Mesothelial cell of epicardium (in vitro differentiated cells): ENCODE measurements at regions not wholly inside any gene's neighbourhood (a gene's known extent, or its start where the extent isn't known, plus 50 kb on each side); places are given as distances from the start of the nearest gene placed in this dataset.

Experiments
- DNase-seq, 2 experiments: peaks; one replicate each; pipeline ENCODE4 v3.0.0; 2021; ENCODE audit warnings: low spot score in 2 of 2; ENCODE audit not compliant: unreplicated experiment in 2 of 2
- H3K27ac Mint-ChIP-seq: 2 replicates; pipeline ENCODE4 v1.8.0; 2021; ENCODE audit warnings: mixed read lengths
- H3K27me3 Mint-ChIP-seq: 2 replicates; pipeline ENCODE4 v1.8.0; 2021; ENCODE audit warnings: low read depth, mixed read lengths
- H3K36me3 Mint-ChIP-seq: 2 replicates; pipeline ENCODE4 v1.8.0; 2021; ENCODE audit warnings: mixed read lengths
- H3K4me1 Mint-ChIP-seq: 2 replicates; pipeline ENCODE4 v1.8.0; 2021; ENCODE audit warnings: mixed read lengths
- H3K4me3 Mint-ChIP-seq: 2 replicates; pipeline ENCODE4 v1.8.0; 2021; ENCODE audit warnings: mild to moderate bottlenecking, moderate library complexity, mixed read lengths
- H3K9me3 Mint-ChIP-seq: 2 replicates; pipeline ENCODE4 v1.8.0; 2021; ENCODE audit warnings: mixed read lengths
- CTCF ChIP-seq: fragments of 200-600 bp; sonication (generic); IDR thresholded peaks from one replicate; pipeline ENCODE4 v1.5.0; 2021; ENCODE audit warnings: antibody characterized with exemption; ENCODE audit not compliant: unreplicated experiment

- H3K27me3 Mint-ChIP-seq: no peaks in the 10 kb centered on the region
- H3K36me3 Mint-ChIP-seq: no peaks in the 10 kb centered on the region
- no peak overlapping the region for H3K27ac Mint-ChIP-seq
- H3K4me1 Mint-ChIP-seq: peaks cover 32% of the 10 kb centered on the region
- no peak for DNase-seq
- TF ChIP-seq CTCF: no peak
- no peak overlapping the region for H3K4me3 Mint-ChIP-seq
- H3K9me3 Mint-ChIP-seq: peaks cover 5% of the 10 kb centered on the region
Measured at GRCh38 chr1:219081943-219082925, 91.4 kb upstream of the LYPLAL1 start.

GRCh38 chr1:219083631-219084030, 90.0 kb upstream of the LYPLAL1 start:
- Mint-ChIP-seq H3K27ac (peak overlapping the region; percentile 6), H3K9me3 (peaks cover under 1% of the 10 kb centered on the region), H3K4me3 (no peak overlapping the region), H3K27me3 (no peaks in the 10 kb centered on the region), H3K36me3 (no peaks in the 10 kb centered on the region), H3K4me1 (peaks cover 32% of the 10 kb centered on the region)
- no peak for DNase-seq
- no peak for TF ChIP-seq CTCF

DNA sequence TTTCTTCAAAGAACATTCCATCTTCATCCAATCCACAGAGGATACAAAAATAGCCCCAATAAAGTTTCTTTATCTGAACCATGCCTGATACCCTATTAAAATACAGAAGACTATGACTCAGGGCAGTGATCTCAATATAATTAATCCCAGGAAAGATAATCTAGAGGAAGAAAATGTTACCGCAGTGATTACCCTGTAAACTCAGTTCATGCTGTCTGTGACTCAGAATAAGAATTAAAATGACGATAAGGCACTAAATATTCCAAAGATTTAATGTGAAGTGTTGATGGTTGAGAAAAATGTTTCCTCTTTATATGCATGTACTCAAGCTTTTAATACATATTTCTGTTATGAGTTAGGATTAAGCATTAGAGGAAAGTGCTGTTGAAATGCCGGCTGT, 88.6 kb upstream of the LYPLAL1 start:
- no peak for DNase-seq
- Mint-ChIP-seq H3K27ac (peak overlapping the region; percentile 9), H3K4me1 (peaks cover 32% of the 10 kb centered on the region), H3K27me3 (no peaks in the 10 kb centered on the region), H3K9me3 (no peaks in the 10 kb centered on the region), H3K4me3 (no peak overlapping the region), H3K36me3 (no peaks in the 10 kb centered on the region)
- no peak for TF ChIP-seq CTCF

DNA sequence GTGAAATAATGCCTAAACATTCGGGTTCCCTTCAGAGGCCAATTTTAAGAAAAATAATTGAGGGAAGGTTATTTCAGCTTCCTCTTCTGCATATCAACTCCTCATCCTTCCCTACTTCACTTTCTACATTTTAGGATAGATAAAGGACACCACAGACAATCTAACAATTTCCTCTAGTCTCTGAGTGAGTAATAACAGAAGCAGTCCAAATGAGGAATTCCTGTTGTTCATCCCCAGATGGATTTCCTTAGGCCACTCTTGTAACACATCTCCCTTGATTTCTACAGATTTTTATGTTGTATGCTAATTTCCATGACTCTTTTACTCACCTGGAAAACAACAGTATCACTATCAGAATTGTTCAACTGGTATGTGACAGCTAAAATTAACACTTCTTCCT, 87.7 kb upstream of the LYPLAL1 start:
- TF ChIP-seq CTCF: no peak
- H3K36me3 Mint-ChIP-seq: no peaks in the 10 kb centered on the region
- no peak overlapping the region for H3K4me3 Mint-ChIP-seq
- H3K27me3 Mint-ChIP-seq: no peaks in the 10 kb centered on the region
- no peaks in the 10 kb centered on the region for H3K9me3 Mint-ChIP-seq
- no peak for DNase-seq
- peaks cover 32% of the 10 kb centered on the region for H3K4me1 Mint-ChIP-seq
- H3K27ac Mint-ChIP-seq: no peak overlapping the region

DNA sequence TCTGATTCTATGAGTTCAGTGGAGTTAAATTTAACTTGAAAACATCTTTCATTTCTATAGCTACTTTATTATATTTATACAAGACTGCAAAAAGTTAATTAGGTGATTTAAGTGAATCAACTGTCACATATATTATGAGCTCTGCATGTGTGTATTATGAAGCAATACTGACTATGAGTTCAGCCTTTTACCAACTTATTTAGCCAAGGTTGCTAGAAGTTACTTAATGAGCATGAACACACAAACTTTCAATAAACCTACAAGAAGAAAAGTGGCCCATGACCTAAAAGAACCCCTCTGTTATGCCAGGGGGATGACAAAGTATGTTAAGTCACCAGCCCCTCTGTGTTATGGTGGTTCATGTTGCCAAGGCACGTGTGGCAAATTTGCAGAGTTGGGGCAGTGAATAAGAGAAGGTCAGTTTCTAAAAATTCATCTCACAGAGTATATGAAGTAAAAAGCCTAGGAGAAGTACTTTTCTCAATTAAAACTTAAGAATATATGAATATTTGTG, 86.7 kb upstream of the LYPLAL1 start:
- H3K27me3 Mint-ChIP-seq: no peaks in the 10 kb centered on the region
- no peaks in the 10 kb centered on the region for H3K36me3 Mint-ChIP-seq
- H3K27ac Mint-ChIP-seq: no peak overlapping the region
- H3K4me1 Mint-ChIP-seq: peaks cover 32% of the 10 kb centered on the region
- H3K4me3 Mint-ChIP-seq: no peak overlapping the region
- no peak for TF ChIP-seq CTCF
- H3K9me3 Mint-ChIP-seq: peaks cover 5% of the 10 kb centered on the region
- DNase-seq: no peak
